IMR-90 (cell line): ENCODE measurements at regions not wholly inside any gene's neighbourhood (a gene's known extent, or its start where the extent isn't known, plus 50 kb on each side); places are given as distances from the start of the nearest gene placed in this dataset.

ENCODE experiments used
- ATAC-seq: fragments of 200-7000 bp; cut with Tn5 transposase; 2 replicates; pipeline ENCODE4 v1.9.1; 2020; ENCODE audit warnings: low read depth, mild to moderate bottlenecking, moderate library complexity
- BruUV-seq: library from RNA; stranded (reverse); fragments of 400-500 nt; replicated peaks from 2 replicates; lab custom pipeline; 2021; lab: Mats Ljungman, UMichigan
- CTCF ChIA-PET: fragments of 300-600 bp; formaldehyde crosslinking; extraction: SDS; loops from one replicate; lab custom pipeline; 2021; ENCODE audit warnings: antibody characterized with exemption; lab: Yijun Ruan, JAX
- POLR2A ChIA-PET: fragments of 300-600 bp; sonication (Branson Sonifier 250); formaldehyde crosslinking; loops from one replicate; lab custom pipeline; 2022; ENCODE audit warnings: antibody characterized with exemption; ENCODE audit not compliant: unreplicated experiment; lab: Charles Lee
- DNase-seq: peaks from one replicate; pipeline ENCODE4 v3.0.0; 2013
- H2AFZ ChIP-seq: replicated peaks from 2 replicates; pipeline ENCODE3; 2013; ENCODE audit warnings: low read length, mild to moderate bottlenecking; ENCODE audit not compliant: poor library complexity
- H2AK5ac ChIP-seq: 2 replicates; pipeline ENCODE4 v1.6.1; 2013; ENCODE audit warnings: low read depth, low read length, inconsistent platforms
- H2AK9ac ChIP-seq: replicated peaks from 2 replicates; pipeline ENCODE3; 2013; ENCODE audit warnings: mild to moderate bottlenecking, low read depth, low read length, moderate library complexity; ENCODE audit not compliant: poor library complexity
- H2BK120ac ChIP-seq: 2 replicates; pipeline ENCODE4 v1.6.1; 2013; ENCODE audit warnings: low read depth, low read length, inconsistent platforms
- H2BK15ac ChIP-seq: 3 replicates; pipeline ENCODE4 v1.6.1; 2013; ENCODE audit warnings: low read depth, low read length, inconsistent platforms
- H2BK20ac ChIP-seq: 2 replicates; pipeline ENCODE4 v1.6.1; 2013; ENCODE audit warnings: low read depth, mild to moderate bottlenecking, inconsistent platforms, low read length, moderate library complexity
- H2BK5ac ChIP-seq: 2 replicates; pipeline ENCODE4 v1.6.1; 2013; ENCODE audit warnings: mild to moderate bottlenecking, low read depth, low read length, inconsistent platforms; ENCODE audit not compliant: poor library complexity, severe bottlenecking
- H3K14ac ChIP-seq: replicated peaks from 2 replicates; pipeline ENCODE4 v1.6.1; 2013; ENCODE audit warnings: low read depth, low read length, inconsistent platforms
- H3K18ac ChIP-seq: 2 replicates; pipeline ENCODE4 v1.6.1; 2013; ENCODE audit warnings: low read depth, low read length, control low read depth
- H3K23ac ChIP-seq: 2 replicates; pipeline ENCODE4 v1.6.1; 2013; ENCODE audit warnings: low read depth, low read length, inconsistent platforms
- H3K27ac ChIP-seq: 2 replicates; pipeline ENCODE4 v1.5.1; 2013; ENCODE audit warnings: mild to moderate bottlenecking, control low read depth, low read length; ENCODE audit not compliant: insufficient read depth
- H3K27me3 ChIP-seq: 2 replicates; pipeline ENCODE4 v1.6.1; 2013; ENCODE audit warnings: low read length; ENCODE audit not compliant: control insufficient read depth, insufficient read depth
- H3K36me3 ChIP-seq: 2 replicates; pipeline ENCODE4 v1.6.1; 2013; ENCODE audit warnings: low read length, mixed read lengths; ENCODE audit not compliant: control insufficient read depth, insufficient read depth
- H3K4ac ChIP-seq: 2 replicates; pipeline ENCODE4 v1.6.1; 2013; ENCODE audit warnings: low read depth, low read length, inconsistent platforms
- H3K4me1 ChIP-seq: 2 replicates; pipeline ENCODE4 v1.6.1; 2013; ENCODE audit warnings: low read length, mixed read lengths; ENCODE audit not compliant: control insufficient read depth, insufficient read depth
- H3K4me2 ChIP-seq: 2 replicates; pipeline ENCODE4 v1.6.1; 2013; ENCODE audit warnings: low read depth, mild to moderate bottlenecking, control low read depth, low read length, moderate library complexity
- H3K4me3 ChIP-seq: 2 replicates; pipeline ENCODE4 v1.5.1; 2013; ENCODE audit warnings: low read depth, mild to moderate bottlenecking, control low read depth, low read length, moderate library complexity; ENCODE audit not compliant: insufficient read depth
- H3K56ac ChIP-seq: 2 replicates; pipeline ENCODE4 v1.6.1; 2013; ENCODE audit warnings: low read length, inconsistent platforms; ENCODE audit not compliant: insufficient read depth; ENCODE audit errors: extremely low read depth
- H3K79me1 ChIP-seq, 2 experiments: 2 replicates each; pipeline ENCODE4 v1.6.1; 2013; ENCODE audit warnings: low read length in 2 of 2, inconsistent platforms in 1 of 2, low read depth in 1 of 2
- H3K9ac ChIP-seq: 2 replicates; pipeline ENCODE4 v1.6.1; 2013; ENCODE audit warnings: low read depth, low read length, control low read depth
- H3K9me1 ChIP-seq: 2 replicates; pipeline ENCODE4 v1.6.1; 2013; ENCODE audit warnings: low read length, inconsistent platforms; ENCODE audit not compliant: insufficient read depth
- H3K9me3 ChIP-seq: 2 replicates; pipeline ENCODE4 v1.6.1; 2013; ENCODE audit warnings: low read length; ENCODE audit not compliant: control insufficient read depth, insufficient read depth
- H4K20me1 ChIP-seq: 2 replicates; pipeline ENCODE4 v1.6.1; 2013; ENCODE audit warnings: low read length, inconsistent platforms; ENCODE audit not compliant: insufficient read depth
- H4K5ac ChIP-seq: 2 replicates; pipeline ENCODE4 v1.6.1; 2013; ENCODE audit warnings: mild to moderate bottlenecking, low read depth, low read length, control low read depth
- H4K8ac ChIP-seq, 2 experiments: 2 replicates each; pipeline ENCODE4 v1.6.1; 2013; ENCODE audit warnings: low read depth in 2 of 2, low read length in 2 of 2, control low read depth in 1 of 2, inconsistent platforms in 1 of 2
- H4K91ac ChIP-seq: 2 replicates; pipeline ENCODE4 v1.6.1; 2013; ENCODE audit warnings: low read depth, low read length, inconsistent platforms; ENCODE audit not compliant: insufficient read depth
- CHD1 ChIP-seq: IDR thresholded peaks from 2 replicates; pipeline ENCODE4 v1.6.1; 2012; ENCODE audit warnings: low read depth, low read length, improper control_type of control experiment
- ELK1 ChIP-seq: fragments of 150-350 bp; IDR thresholded peaks from 2 replicates; pipeline ENCODE4 v1.6.1; 2016; ENCODE audit warnings: low read depth, mild to moderate bottlenecking, low read length, moderate library complexity, borderline replicate concordance
- MXI1 ChIP-seq: IDR thresholded peaks from 2 replicates; pipeline ENCODE4 v1.6.1; 2012; ENCODE audit warnings: low read depth, mild to moderate bottlenecking, low read length, moderate library complexity, borderline replicate concordance
- POLR2A ChIP-seq: IDR thresholded peaks from 2 replicates; pipeline ENCODE4 v1.6.1; 2012; ENCODE audit warnings: mild to moderate bottlenecking, low read depth, low read length
- RFX5 ChIP-seq: IDR thresholded peaks from 2 replicates; pipeline ENCODE4 v1.8.0; 2012; ENCODE audit warnings: low read depth, mild to moderate bottlenecking, low read length, moderate library complexity
- SMC3 ChIP-seq: fragments of 150-350 bp; IDR thresholded peaks from 2 replicates; pipeline ENCODE4 v1.6.1; 2016; ENCODE audit warnings: low read depth, mild to moderate bottlenecking, antibody characterized with exemption, low read length, moderate library complexity
- USF2 ChIP-seq: fragments of 150-350 bp; IDR thresholded peaks from 2 replicates; pipeline ENCODE4 v1.6.1; 2017; ENCODE audit warnings: mild to moderate bottlenecking, antibody characterized with exemption, low read length, low read depth
- WGBS, 2 experiments: methylation state at CpG; one replicate each; pipeline versions ENCODE4 v1.1.5 to v1.1.7; 2013; ENCODE audit warnings: missing lambda C conversion rate in 2 of 2; ENCODE audit not compliant: insufficient read length in 1 of 2; ENCODE audit errors: extremely low coverage in 2 of 2; 5-methylcytosine and 5-hydroxymethylcytosine counted together
- dilution Hi-C: fragments of 300-500 bp; cut with HindIII; formaldehyde crosslinking; loops from one replicate; pipeline ENCODE4 v1.14.3; 2018; ENCODE audit warnings: low sequenced_read_pairs; ENCODE audit not compliant: unreplicated experiment
- in situ Hi-C: fragments of 300-500 bp; cut with MboI; formaldehyde crosslinking; loops from 3 replicates; pipeline ENCODE4 v1.14.3; 2019; ENCODE audit warnings: low sequenced_read_pairs, inconsistent platforms, mixed read lengths
- intact Hi-C: fragments of 100-400 bp; cut with micrococcal nuclease; formaldehyde crosslinking; loops from 2 replicates; pipeline ENCODE4 v1.10.0; 2022

- ATAC-seq, result no peak
- in situ Hi-C loops (no loop called here), intact Hi-C loops (no loop called here), dilution Hi-C loops (no loop called here)
- no peaks in the 10 kb centered on the region for H3K27me3 ChIP-seq
- H3K27ac ChIP-seq, result no peak overlapping the region
- DNase-seq, result no peak
- no TSS peak for BruUV-seq
- WGBS, 2 experiments, result no CpG with 5 or more reads among the region's 1 CpG
- no peaks in the 10 kb centered on the region for H3K9me3 ChIP-seq
- H3K9me1 ChIP-seq, result no peaks in the 10 kb centered on the region
- ChIA-PET CTCF (no interaction called here), POLR2A (no interaction called here)
- no peaks in the 10 kb centered on the region for H3K36me3 ChIP-seq
- no peak overlapping the region for H3K56ac ChIP-seq
- no peaks in the 10 kb centered on the region for H4K20me1 ChIP-seq
- H3K4me2 ChIP-seq, result no peak overlapping the region
- no peaks in the 10 kb centered on the region for H3K4me1 ChIP-seq
- H3K23ac ChIP-seq, result no peak overlapping the region
- no peaks in the 10 kb centered on the region for H3K79me1 ChIP-seq
- H3K4ac ChIP-seq, result no peak overlapping the region
- H4K8ac ChIP-seq, result no peak overlapping the region
- no peak overlapping the region for H2BK20ac ChIP-seq
- H2BK120ac ChIP-seq, result no peak overlapping the region
- no peak overlapping the region for H2AFZ ChIP-seq
- no peak overlapping the region for H2AK9ac ChIP-seq
- no peak overlapping the region for H2BK5ac ChIP-seq
- no peak overlapping the region for H4K91ac ChIP-seq
- no peak overlapping the region for H4K5ac ChIP-seq
- no peak overlapping the region for H2AK5ac ChIP-seq
- H3K18ac ChIP-seq, result no peak overlapping the region
- no peak overlapping the region for H3K14ac ChIP-seq
- H2BK15ac ChIP-seq, result no peak overlapping the region
- H3K4me3 ChIP-seq, result no peak overlapping the region
- no peak overlapping the region for H3K9ac ChIP-seq
- TF ChIP-seq RFX5 (no peak), POLR2A (no peak), USF2 (no peak), ELK1 (no peak), CHD1 (no peak), SMC3 (no peak), MXI1 (no peak)
Observed at GRCh38 chr20:40175296-40175695, 513.7 kb downstream of the MAFB start.
